Uterus (tissue), 2 donors: ENCODE measurements at regions not wholly inside any gene's neighbourhood (a gene's known extent, or its start where the extent isn't known, plus 50 kb on each side); places are given as distances from the start of the nearest gene placed in this dataset.
"Not testable (repeated sequence)": the region's sequence is repeated elsewhere in the genome, so short reads cannot be mapped to it uniquely, and the experiment has no call there.

Experiments used
- CTCF ChIP-seq, 4 experiments: fragments of 200-600 bp in 2 of 4; fragments of 450-650 bp in 2 of 4; sonication (generic) in 2 of 4; IDR thresholded peaks; one replicate each; pipeline ENCODE4 v1.5.1; 2016 to 2019; ENCODE audit warnings: antibody characterized with exemption in 4 of 4, mild to moderate bottlenecking in 2 of 4, moderate library complexity in 1 of 4
- POLR2A ChIP-seq, 2 donors: fragments of 450-650 bp; IDR thresholded peaks; one replicate each; pipeline ENCODE4 v1.6.1; 2016; ENCODE audit warnings: antibody characterized with exemption in 2 of 2, mild to moderate bottlenecking in 1 of 2, moderate library complexity in 1 of 2

- not testable (repeated sequence) for TF ChIP-seq CTCF, POLR2A (IDR thresholded peaks at IDR 0.05)
These were observed 737.2 kb upstream of the TPTE start for GRCh38 chr21:9784201-9784600.
